ENCODE measurements at regions not wholly inside any gene's neighbourhood (a gene's known extent, or its start where the extent isn't known, plus 50 kb on each side); places are given as distances from the start of the nearest gene placed in this dataset.

- TF ChIP-seq CTCF (IDR thresholded peaks at IDR 0.05; ENCODE audit: low read depth, low read length, missing input control) (no peak), MAX (IDR thresholded peaks at IDR 0.05) (no peak), RAD21 (IDR thresholded peaks at IDR 0.05) (no peak), NR2F2 (IDR thresholded peaks at IDR 0.05) (no peak), HNF4A (conservative IDR thresholded peaks at IDR 0.05) (no peak), TAF1 (conservative IDR thresholded peaks at IDR 0.05) (no peak), REST (IDR thresholded peaks at IDR 0.05) (no peak), SP1 (IDR thresholded peaks at IDR 0.05) (no peak)
Measured at GRCh38 chr4:131381055-131381454, 1768.0 kb upstream of the PCDH10 start.
